Medulla oblongata (tissue), 1 donor: ENCODE measurements at regions not wholly inside any gene's neighbourhood (a gene's known extent, or its start where the extent isn't known, plus 50 kb on each side); places are given as distances from the start of the nearest gene placed in this dataset.

ENCODE experiments used
- DNase-seq: peaks from one replicate; pipeline ENCODE4 v3.0.0-alpha.2; 2015; ENCODE audit errors: extremely low spot score

GRCh38 chr10:27599546-27599945 is 95.4 kb downstream of the RAB18 start:
- no peak for DNase-seq

GRCh38 chr10:27600930-27601329 is 96.8 kb downstream of the RAB18 start:
- no peak for DNase-seq

DNA sequence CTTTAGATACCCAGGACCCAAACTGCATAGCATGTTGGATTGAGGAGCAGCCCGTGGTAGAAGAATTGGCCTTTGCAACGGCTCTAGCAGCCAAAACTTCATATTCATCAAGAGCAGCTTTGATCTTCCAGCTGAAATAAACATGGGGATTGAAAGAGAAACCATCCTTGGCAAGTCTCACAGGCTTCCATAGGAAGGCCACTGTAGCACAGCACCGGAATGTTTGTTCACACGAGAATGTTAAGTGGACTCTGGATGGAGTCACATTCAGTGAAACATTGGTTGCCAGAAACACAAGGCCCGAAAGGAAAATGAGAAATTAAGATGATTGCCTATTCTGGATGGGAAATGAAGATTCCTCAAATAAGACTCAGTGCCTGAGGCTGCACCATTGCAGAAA is 97.4 kb downstream of the RAB18 start:
- no peak for DNase-seq

DNA sequence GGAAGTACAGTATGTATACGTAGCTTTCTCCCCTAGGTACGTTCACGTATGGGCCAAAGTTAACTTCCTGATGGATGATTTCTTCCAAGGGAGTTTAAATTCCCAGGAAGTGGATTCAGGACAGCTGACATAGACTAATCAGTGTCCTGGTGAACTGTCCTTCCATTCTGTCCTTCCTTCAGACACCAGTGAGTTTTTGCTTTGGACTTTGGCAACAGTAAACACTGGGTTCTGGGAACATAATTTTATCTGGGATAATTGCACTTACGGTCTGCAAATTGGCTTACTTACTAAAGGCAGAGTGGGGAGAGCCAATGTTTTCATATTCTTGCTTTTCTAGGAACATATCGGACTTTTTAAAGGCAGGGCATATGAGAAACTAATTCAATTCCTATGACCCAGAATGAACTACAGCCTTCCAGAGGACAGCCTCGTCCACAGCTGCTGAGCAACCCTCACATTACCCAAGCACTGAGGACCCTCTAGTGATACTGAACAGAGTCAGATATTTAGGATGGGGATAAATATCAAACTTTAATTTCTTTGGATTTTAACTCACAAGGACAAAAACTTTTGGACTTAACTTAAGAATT is 97.9 kb downstream of the RAB18 start:
- DNase-seq: no peak

DNA sequence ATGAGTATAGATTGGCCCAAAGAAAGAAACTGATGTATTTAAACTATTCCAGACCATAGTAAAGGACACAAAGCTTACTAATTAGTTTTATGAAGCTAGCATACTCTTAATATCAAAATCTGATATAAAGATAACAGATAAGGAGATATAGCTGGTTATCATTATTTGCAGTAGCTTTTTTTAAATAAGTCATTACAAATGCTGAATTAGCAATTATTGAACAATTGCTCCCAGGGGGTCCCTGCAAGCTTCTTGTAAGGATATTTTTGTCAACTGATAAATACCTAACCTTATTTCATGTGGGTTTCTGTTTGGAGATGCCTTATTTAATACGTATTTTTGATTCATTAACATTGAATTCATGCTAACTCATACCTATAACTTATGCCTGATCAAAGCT is 99.0 kb downstream of the RAB18 start:
- no peak for DNase-seq

- no peak for DNase-seq
Observed at GRCh38 chr10:27605318-27605717, 101.2 kb downstream of the RAB18 start.

- DNase-seq: no peak
Observed at GRCh38 chr10:27607591-27607990, 103.5 kb downstream of the RAB18 start.

DNA sequence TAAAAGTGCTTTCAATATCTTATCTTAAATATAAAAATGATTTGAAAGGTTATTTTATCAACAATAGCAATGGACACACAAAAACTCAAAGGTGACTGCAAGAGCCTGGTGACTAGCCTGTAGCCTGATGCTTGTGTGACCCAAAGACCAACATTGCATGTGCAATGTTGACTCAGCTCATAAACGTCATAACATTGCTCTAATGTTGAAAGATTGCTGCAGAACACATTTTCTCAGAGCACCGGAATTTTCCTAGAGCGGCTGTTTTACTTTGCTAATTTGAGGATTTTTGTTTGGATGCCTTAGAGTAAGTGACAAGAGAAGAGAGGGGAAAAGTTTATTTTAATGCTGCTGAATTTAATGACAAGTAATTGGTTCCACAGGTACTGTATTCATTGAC is 107.1 kb downstream of the RAB18 start:
- no peak for DNase-seq

GRCh38 chr10:27611744-27612550 is 107.8 kb downstream of the RAB18 start:
- DNase-seq: peak; percentile 36

GRCh38 chr10:27612551-27613035 is 108.5 kb downstream of the RAB18 start:
- no peak for DNase-seq

- no peak for DNase-seq
Observed at GRCh38 chr10:27614776-27615175, 110.7 kb downstream of the RAB18 start.

GRCh38 chr10:27618036-27618615 is 114.0 kb downstream of the RAB18 start:
- no peak for DNase-seq

DNA sequence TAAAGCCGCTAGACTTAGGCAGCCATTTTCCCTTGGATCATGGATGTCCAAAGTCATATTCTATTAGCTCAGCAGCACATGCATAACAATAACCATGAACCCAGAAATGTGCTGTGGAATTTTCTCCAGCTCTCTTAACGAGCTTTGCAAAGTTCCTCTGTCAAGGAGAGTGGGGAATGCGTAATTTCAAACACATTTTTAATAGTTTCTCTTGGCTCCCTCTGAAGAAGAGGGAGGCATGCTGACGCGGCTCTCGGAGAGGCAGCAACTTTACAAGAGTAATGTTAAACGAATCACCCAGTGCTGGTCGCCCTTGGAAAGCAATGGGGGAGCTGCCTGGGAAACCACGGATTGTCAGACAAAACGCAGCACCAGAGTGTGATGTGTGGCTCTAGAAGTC is 114.8 kb downstream of the RAB18 start:
- DNase-seq: no peak

- no peak for DNase-seq
Observed at GRCh38 chr10:27619329-27619728, 115.2 kb downstream of the RAB18 start.

DNA sequence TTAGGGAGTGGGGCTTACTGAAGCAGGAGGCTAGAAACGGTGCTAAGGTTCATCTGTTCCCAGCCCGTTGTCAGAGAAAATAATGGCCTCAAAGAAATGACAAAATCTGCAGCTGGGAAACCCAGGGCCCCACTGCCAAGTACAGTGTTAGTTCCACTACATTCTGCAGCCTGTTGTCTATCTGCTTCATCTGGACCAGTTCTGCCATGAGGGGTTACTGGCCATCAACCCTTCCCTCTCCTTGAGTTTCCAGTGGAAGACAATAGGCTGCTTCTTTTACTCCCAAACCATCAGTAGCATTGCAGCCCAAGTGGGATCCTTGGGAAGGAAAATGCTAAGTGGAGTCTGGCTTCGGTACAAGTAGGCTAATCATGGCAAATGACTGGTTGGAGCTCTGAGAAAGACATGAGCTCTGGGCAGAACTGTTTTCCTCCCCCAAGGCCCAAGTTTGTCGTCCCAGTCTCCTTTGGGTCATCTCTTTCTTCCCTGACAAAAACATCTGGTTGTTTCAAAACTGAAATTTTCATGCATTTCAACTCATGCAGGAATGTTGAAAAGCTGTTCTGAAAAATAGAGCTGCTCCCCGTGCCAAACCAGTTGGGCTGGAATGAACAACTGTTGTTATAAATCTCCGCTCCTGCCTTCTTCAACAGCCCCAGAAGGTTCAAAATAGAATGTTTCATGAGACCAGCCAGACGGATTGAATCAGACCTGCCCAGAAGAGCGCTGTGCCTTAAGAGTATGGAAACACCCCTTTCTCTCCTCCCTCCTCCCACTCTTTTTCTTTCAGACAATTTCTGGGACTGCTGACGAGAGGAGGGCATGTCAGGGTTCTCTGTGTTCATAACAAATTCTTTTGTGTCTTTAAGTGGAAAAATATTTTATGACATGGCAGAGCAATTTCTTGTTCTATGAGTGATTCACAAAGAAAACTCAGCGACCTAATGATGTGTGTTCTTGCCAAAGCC is 116.6 kb downstream of the RAB18 start:
- no peak for DNase-seq

DNA sequence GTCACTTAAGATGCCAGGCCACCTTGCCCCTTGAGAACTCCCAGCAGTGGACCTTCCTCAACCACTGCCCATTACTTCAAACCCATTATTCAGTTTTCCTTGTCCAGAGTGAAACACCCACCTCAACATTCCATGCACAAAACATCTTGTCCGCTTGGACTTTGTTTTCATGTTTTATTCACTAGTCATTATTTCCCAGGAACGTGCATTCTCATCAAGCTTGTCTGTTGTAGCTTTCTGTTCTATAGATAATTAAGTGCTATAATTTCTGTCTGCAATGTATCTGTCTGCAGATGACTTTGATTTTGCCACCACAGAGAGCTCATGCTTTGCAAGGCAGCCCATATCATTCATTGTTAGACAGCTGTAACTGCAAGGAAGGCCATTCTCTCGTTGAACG is 117.4 kb downstream of the RAB18 start:
- no peak for DNase-seq

GRCh38 chr10:27622596-27622995 is 118.5 kb downstream of the RAB18 start:
- no peak for DNase-seq
